ENCODE measurements at regions not wholly inside any gene's neighbourhood (a gene's known extent, or its start where the extent isn't known, plus 50 kb on each side); places are given as distances from the start of the nearest gene placed in this dataset.

GRCh38 chr6:165986914-165987482 is 180.7 kb downstream of the TBXT start:
- H3K4me3 ChIP-seq (ENCODE audit: low read depth, low read length): no peak overlapping the region

GRCh38 chr6:165986311-165986913 is 181.2 kb downstream of the TBXT start:
- FAIRE-seq (no peak), DNase-seq (ENCODE audit: low read depth) (no peak)
- peaks cover 1% of the 10 kb centered on the region for H3K27me3 ChIP-seq (ENCODE audit: control insufficient read depth, insufficient read depth, low read length)
- no peaks in the 10 kb centered on the region for H3K36me3 ChIP-seq (ENCODE audit: control insufficient read depth, insufficient read depth, low read length)
- no peak for TF ChIP-seq CTCF (IDR thresholded peaks at IDR 0.05; ENCODE audit: insufficient read depth, low read length, severe bottlenecking)
- H3K4me3 ChIP-seq (ENCODE audit: low read depth, low read length): no peak overlapping the region

More at GRCh38 chr6:165986914-165987482, 180.7 kb downstream of the TBXT start:
- TF ChIP-seq CTCF (IDR thresholded peaks at IDR 0.05; ENCODE audit: insufficient read depth, low read length, severe bottlenecking): no peak
- H3K36me3 ChIP-seq (ENCODE audit: control insufficient read depth, insufficient read depth, low read length): no peaks in the 10 kb centered on the region
- FAIRE-seq (no peak), DNase-seq (ENCODE audit: low read depth) (no peak)
- peaks cover 1% of the 10 kb centered on the region for H3K27me3 ChIP-seq (ENCODE audit: control insufficient read depth, insufficient read depth, low read length)

GRCh38 chr6:165985806-165986299 is 181.8 kb downstream of the TBXT start:
- Histone ChIP-seq H3K4me3 (ENCODE audit: low read depth, low read length) (no peak overlapping the region), H3K27me3 (ENCODE audit: control insufficient read depth, insufficient read depth, low read length) (peaks cover 1% of the 10 kb centered on the region), H3K36me3 (ENCODE audit: control insufficient read depth, insufficient read depth, low read length) (no peaks in the 10 kb centered on the region)
- no peak for TF ChIP-seq CTCF (IDR thresholded peaks at IDR 0.05; ENCODE audit: insufficient read depth, low read length, severe bottlenecking)
- DNase-seq (ENCODE audit: low read depth) (no peak), FAIRE-seq (no peak)

GRCh38 chr6:165985281-165985805 is 182.3 kb downstream of the TBXT start:
- TF ChIP-seq CTCF (IDR thresholded peaks at IDR 0.05; ENCODE audit: insufficient read depth, low read length, severe bottlenecking): no peak
- Histone ChIP-seq H3K27me3 (ENCODE audit: control insufficient read depth, insufficient read depth, low read length) (peaks cover 1% of the 10 kb centered on the region), H3K36me3 (ENCODE audit: control insufficient read depth, insufficient read depth, low read length) (no peaks in the 10 kb centered on the region), H3K4me3 (ENCODE audit: low read depth, low read length) (no peak overlapping the region)
- FAIRE-seq: no peak
- no peak for DNase-seq (ENCODE audit: low read depth)

- peaks cover 1% of the 10 kb centered on the region for H3K27me3 ChIP-seq (ENCODE audit: control insufficient read depth, insufficient read depth, low read length)
- H3K36me3 ChIP-seq (ENCODE audit: control insufficient read depth, insufficient read depth, low read length): no peaks in the 10 kb centered on the region
- no peak for TF ChIP-seq CTCF (IDR thresholded peaks at IDR 0.05; ENCODE audit: insufficient read depth, low read length, severe bottlenecking)
- H3K4me3 ChIP-seq (ENCODE audit: low read depth, low read length): no peak overlapping the region
- no peak for DNase-seq (ENCODE audit: low read depth)
- no peak for FAIRE-seq
Observed at GRCh38 chr6:165984729-165985275, 182.8 kb downstream of the TBXT start.
